K562 (cell line): ENCODE measurements at regions not wholly inside any gene's neighbourhood (a gene's known extent, or its start where the extent isn't known, plus 50 kb on each side); places are given as distances from the start of the nearest gene placed in this dataset.

ENCODE experiments used
- ATAC-seq: fragments of 200-7000 bp; cut with Tn5 transposase; 3 replicates; pipeline ENCODE4 v1.9.1; 2020; ENCODE audit warnings: moderate library complexity
- BruUV-seq: library from RNA; stranded (reverse); fragments of 400-500 nt; replicated peaks from 2 replicates; lab custom pipeline; 2021; lab: Mats Ljungman, UMichigan
- CTCF ChIA-PET: fragments of 300-600 bp; formaldehyde crosslinking; extraction: SDS; loops from one replicate; lab custom pipeline; 2021; ENCODE audit warnings: low intra/inter-chr PET ratio; lab: Yijun Ruan, JAX
- POLR2A ChIA-PET: fragments of 300-600, 350-650 bp; sonication (Branson Sonifier 250); formaldehyde crosslinking; extraction: SDS; loops from one replicate; lab custom pipeline; 2021; ENCODE audit warnings: antibody characterized with exemption, inconsistent platforms; lab: Yijun Ruan, JAX
- DNase-seq, 4 experiments: peaks; one replicate each; pipeline versions ENCODE4 v3.0.0 to v3.0.0-alpha.2; 2011 to 2018; ENCODE audit warnings: low spot score in 3 of 4, mixed read lengths in 3 of 4; ENCODE audit errors: extremely low read depth in 1 of 4
- FAIRE-seq: peaks from 2 replicates; lab custom pipeline; 2011; peaks lifted over from hg19 to GRCh38; lab: Jason Lieb, UNC
- H2AFZ ChIP-seq: 2 replicates; pipeline ENCODE4 v1.6.0; 2011; ENCODE audit warnings: low read depth, low read length, control low read depth, inconsistent platforms
- H3K27ac ChIP-seq: fragments of 200-600 bp; 3 replicates; pipeline ENCODE4 v1.8.0; 2011; ENCODE audit warnings: low read depth, mild to moderate bottlenecking, control low read depth, inconsistent platforms, low read length, moderate library complexity, mixed read lengths; ENCODE audit errors: extremely low read depth
- H3K27me3 ChIP-seq, 2 experiments: fragments of 300-600 bp in 1 of 2; 2 replicates in 1 of 2; 3 replicates in 1 of 2; pipeline versions ENCODE4 v1.6.0 to v1.8.0; 2011; ENCODE audit warnings: inconsistent platforms in 2 of 2, low read length in 2 of 2, mild to moderate bottlenecking in 1 of 2, mixed read lengths in 1 of 2, moderate library complexity in 1 of 2; ENCODE audit not compliant: control insufficient read depth in 2 of 2, insufficient read depth in 2 of 2
- H3K36me3 ChIP-seq: fragments of 300-600 bp; 3 replicates; pipeline ENCODE4 v1.8.0; 2011; ENCODE audit warnings: mild to moderate bottlenecking, low read length, inconsistent platforms; ENCODE audit not compliant: control insufficient read depth, insufficient read depth
- H3K4me1 ChIP-seq, 2 experiments: fragments of 200-600 bp in 1 of 2; replicated peaks in 1 of 2; 2 replicates in 1 of 2; 3 replicates in 1 of 2; pipeline versions ENCODE4 v1.5.1 to v1.8.0; 2011; ENCODE audit warnings: inconsistent platforms in 2 of 2, low read length in 2 of 2, mild to moderate bottlenecking in 1 of 2, mixed read lengths in 1 of 2, moderate library complexity in 1 of 2; ENCODE audit not compliant: control insufficient read depth in 2 of 2, insufficient read depth in 2 of 2
- H3K4me2 ChIP-seq: 2 replicates; pipeline ENCODE4 v1.6.1; 2011; ENCODE audit warnings: low read length, control low read depth, inconsistent platforms, mixed read lengths; ENCODE audit not compliant: insufficient read depth
- H3K4me3 ChIP-seq: fragments of 200-600 bp; sonication (generic), shearing (Covaris generic); 2 replicates; pipeline ENCODE4 v1.5.1; 2016; ENCODE audit warnings: control low read depth, inconsistent platforms
- H3K79me2 ChIP-seq: fragments of 200-600 bp; 3 replicates; pipeline ENCODE4 v1.8.0; 2011; ENCODE audit warnings: low read length, inconsistent platforms; ENCODE audit not compliant: control insufficient read depth, insufficient read depth
- H3K9ac ChIP-seq, 2 experiments: 2 replicates each; pipeline versions ENCODE4 v1.6.0 to v1.6.1; 2011; ENCODE audit warnings: low read depth in 2 of 2, low read length in 2 of 2, control low read depth in 1 of 2, inconsistent platforms in 1 of 2, mild to moderate bottlenecking in 1 of 2, mixed read lengths in 1 of 2; ENCODE audit not compliant: insufficient read depth in 1 of 2
- H3K9me1 ChIP-seq: one replicate; pipeline ENCODE4 v1.6.0; 2011; ENCODE audit warnings: inconsistent platforms, mild to moderate bottlenecking, low read length, moderate library complexity; ENCODE audit not compliant: control insufficient read depth, insufficient read depth
- H3K9me3 ChIP-seq: replicated peaks from 2 replicates; pipeline ENCODE4 v1.5.1; 2011; ENCODE audit warnings: low read depth, low read length, inconsistent platforms; ENCODE audit not compliant: control insufficient read depth, insufficient read depth
- H4K20me1 ChIP-seq: replicated peaks from 2 replicates; pipeline ENCODE4 v1.6.1; 2011; ENCODE audit warnings: low read length, inconsistent platforms, mixed read lengths; ENCODE audit not compliant: control insufficient read depth, insufficient read depth
- BCL6 ChIP-seq: fragments of 250-450 bp; sonication (Bioruptor Pico); IDR thresholded peaks from 2 replicates; pipeline ENCODE4 v1.4.0; 2020
- BDP1 ChIP-seq: IDR thresholded peaks from 3 replicates; pipeline ENCODE4 v1.6.1; 2011; ENCODE audit not compliant: insufficient read length, insufficient read depth
- BRCA1 ChIP-seq, 2 experiments: fragments of 450-650 bp in 1 of 2; sonication (generic) in 1 of 2; formaldehyde crosslinking in 1 of 2; IDR thresholded peaks; 2 replicates each; pipeline versions ENCODE4 v1.5.0 to v1.6.1; 2017 to 2020; ENCODE audit warnings: mild to moderate bottlenecking in 1 of 2, missing genetic modification reagents in 1 of 2
- BRF1 ChIP-seq: IDR thresholded peaks from 3 replicates; pipeline ENCODE4 v1.6.1; 2011; ENCODE audit warnings: borderline replicate concordance, mild to moderate bottlenecking; ENCODE audit not compliant: insufficient read length; ENCODE audit errors: extremely low read depth
- ETV6 ChIP-seq, 3 experiments: fragments of 150-350 bp in 1 of 3; sonication (generic) in 1 of 3; formaldehyde crosslinking in 1 of 3; IDR thresholded peaks; 2 replicates each; pipeline versions ENCODE4 v1.6.1 to v1.8.0; 2014 to 2022; ENCODE audit warnings: borderline replicate concordance in 2 of 3, low read depth in 2 of 3, antibody characterized with exemption in 1 of 3, low read length in 1 of 3, mild to moderate bottlenecking in 1 of 3, missing genetic modification reagents in 1 of 3
- EWSR1 ChIP-seq: fragments of 450-650 bp; IDR thresholded peaks from 2 replicates; pipeline ENCODE4 v1.6.1; 2018; ENCODE audit warnings: borderline replicate concordance, mild to moderate bottlenecking, low read depth, moderate library complexity; ENCODE audit not compliant: partially characterized antibody
- ILK ChIP-seq: fragments of 450-650 bp; IDR thresholded peaks from 2 replicates; pipeline ENCODE4 v1.6.1; 2016; ENCODE audit warnings: missing genetic modification characterization, low read depth, mild to moderate bottlenecking, missing compliant biosample characterization, moderate library complexity, borderline replicate concordance
- KAT8 ChIP-seq: fragments of 450-650 bp; IDR thresholded peaks from 2 replicates; pipeline ENCODE4 v1.6.1; 2016; ENCODE audit warnings: low read depth, mild to moderate bottlenecking
- KLF13 ChIP-seq: fragments of 450-650 bp; IDR thresholded peaks from 2 replicates; pipeline ENCODE4 v1.6.1; 2016; ENCODE audit warnings: missing genetic modification characterization, low read depth, mild to moderate bottlenecking, missing compliant biosample characterization, moderate library complexity, borderline replicate concordance
- POLR2A ChIP-seq: fragments of 450-650 bp; conservative IDR thresholded peaks from 2 replicates; pipeline ENCODE4 v1.6.1; 2016
- RBFOX2 ChIP-seq: fragments of 200-400 bp; formaldehyde crosslinking; IDR thresholded peaks from 2 replicates; pipeline ENCODE4 v1.6.1; 2017; ENCODE audit warnings: low read depth, mild to moderate bottlenecking, low read length, moderate library complexity
- SOX6 ChIP-seq: fragments of 450-650 bp; IDR thresholded peaks from 2 replicates; pipeline ENCODE4 v1.6.1; 2014; ENCODE audit warnings: mild to moderate bottlenecking
- SP1 ChIP-seq: sonication (generic); formaldehyde crosslinking; IDR thresholded peaks from 2 replicates; pipeline ENCODE4 v1.8.1; 2022; ENCODE audit warnings: mild to moderate bottlenecking, missing genetic modification reagents
- TFAP4 ChIP-seq: sonication (generic); formaldehyde crosslinking; IDR thresholded peaks from 2 replicates; pipeline ENCODE4 v1.8.0; 2022; ENCODE audit warnings: missing genetic modification reagents, mild to moderate bottlenecking, moderate library complexity, borderline replicate concordance
- ZFX ChIP-seq: sonication (generic); formaldehyde crosslinking; IDR thresholded peaks from 2 replicates; pipeline ENCODE4 v1.8.0; 2022; ENCODE audit warnings: mild to moderate bottlenecking, missing genetic modification reagents, moderate library complexity
- WGBS: fragments of 100-300 bp; shearing (Covaris generic); methylation state at CpG from one replicate; pipeline ENCODE4 v1.1.6; 2016; ENCODE audit warnings: low coverage, mixed read lengths; ENCODE audit not compliant: insufficient coverage; ENCODE audit errors: missing lambda C conversion rate; 5-methylcytosine and 5-hydroxymethylcytosine counted together
- in situ Hi-C: fragments of 300-500 bp; cut with MboI; formaldehyde crosslinking; loops from 4 replicates; pipeline ENCODE4 v1.15.0; 2018; ENCODE audit warnings: inconsistent platforms, mixed read lengths
- intact Hi-C: fragments of 100-400 bp; cut with micrococcal nuclease; formaldehyde crosslinking; loops from 2 replicates; pipeline ENCODE4 v1.14.2; 2022
- TF ChIP-seq, protein P1 (sequence below): fragments of 150-350 bp; conservative IDR thresholded peaks from 2 replicates; pipeline ENCODE4 v1.6.1; 2014; ENCODE audit warnings: low read length
- TF ChIP-seq, protein P2 (sequence below), 2 experiments: IDR thresholded peaks; 2 replicates each; pipeline ENCODE4 v1.6.1; 2012; ENCODE audit warnings: improper control_type of control experiment in 2 of 2, low read depth in 2 of 2, low read length in 2 of 2, borderline replicate concordance in 1 of 2

- H4K20me1 ChIP-seq: no peaks in the 10 kb centered on the region
- H3K4me2 ChIP-seq: no peak overlapping the region
- no peaks in the 10 kb centered on the region for H3K36me3 ChIP-seq
- no peak overlapping the region for H2AFZ ChIP-seq
- no peaks in the 10 kb centered on the region for H3K9me3 ChIP-seq
- ATAC-seq (no peak), FAIRE-seq (no peak), DNase-seq (no peak)
- H3K27me3 ChIP-seq: no peaks in the 10 kb centered on the region
- H3K79me2 ChIP-seq: no peaks in the 10 kb centered on the region
- ChIA-PET POLR2A (no interaction called here), CTCF (no interaction called here)
- H3K4me3 ChIP-seq: no peak overlapping the region
- WGBS: 6% methylated on average over 2 of the region's 2 CpGs
- H3K4me1 ChIP-seq: no peaks in the 10 kb centered on the region
- no peaks in the 10 kb centered on the region for H3K9me1 ChIP-seq
- no TSS peak for BruUV-seq
- in situ Hi-C loops (no loop called here), intact Hi-C loops (no loop called here)
- no peak overlapping the region for H3K27ac ChIP-seq
- no peak overlapping the region for H3K9ac ChIP-seq
- TF ChIP-seq SOX6: no peak
- no peak for TF ChIP-seq BRCA1 (IDR thresholded peaks at IDR 0.05)
- no peak for TF ChIP-seq BRCA1 (CRISPR knock-in tag; IDR thresholded peaks at IDR 0.05)
- no peak for TF ChIP-seq POLR2A
- no peak for TF ChIP-seq ETV6 (IDR thresholded peaks at IDR 0.05; ENCODE audit: borderline replicate concordance in 1 of 2, low read depth in 2 of 2, low read length in 1 of 2)
- no peak for TF ChIP-seq ETV6 (CRISPR knock-in tag; IDR thresholded peaks at IDR 0.05; ENCODE audit: borderline replicate concordance)
- no peak for TF ChIP-seq ILK (tag)
- TF ChIP-seq, protein P1, sequence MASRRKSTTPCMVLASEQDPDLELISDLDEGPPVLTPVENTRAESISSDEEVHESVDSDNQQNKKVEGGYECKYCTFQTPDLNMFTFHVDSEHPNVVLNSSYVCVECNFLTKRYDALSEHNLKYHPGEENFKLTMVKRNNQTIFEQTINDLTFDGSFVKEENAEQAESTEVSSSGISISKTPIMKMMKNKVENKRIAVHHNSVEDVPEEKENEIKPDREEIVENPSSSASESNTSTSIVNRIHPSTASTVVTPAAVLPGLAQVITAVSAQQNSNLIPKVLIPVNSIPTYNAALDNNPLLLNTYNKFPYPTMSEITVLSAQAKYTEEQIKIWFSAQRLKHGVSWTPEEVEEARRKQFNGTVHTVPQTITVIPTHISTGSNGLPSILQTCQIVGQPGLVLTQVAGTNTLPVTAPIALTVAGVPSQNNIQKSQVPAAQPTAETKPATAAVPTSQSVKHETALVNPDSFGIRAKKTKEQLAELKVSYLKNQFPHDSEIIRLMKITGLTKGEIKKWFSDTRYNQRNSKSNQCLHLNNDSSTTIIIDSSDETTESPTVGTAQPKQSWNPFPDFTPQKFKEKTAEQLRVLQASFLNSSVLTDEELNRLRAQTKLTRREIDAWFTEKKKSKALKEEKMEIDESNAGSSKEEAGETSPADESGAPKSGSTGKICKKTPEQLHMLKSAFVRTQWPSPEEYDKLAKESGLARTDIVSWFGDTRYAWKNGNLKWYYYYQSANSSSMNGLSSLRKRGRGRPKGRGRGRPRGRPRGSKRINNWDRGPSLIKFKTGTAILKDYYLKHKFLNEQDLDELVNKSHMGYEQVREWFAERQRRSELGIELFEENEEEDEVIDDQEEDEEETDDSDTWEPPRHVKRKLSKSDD: no peak
- no peak for TF ChIP-seq EWSR1
- no peak for TF ChIP-seq BRF1
- no peak for TF ChIP-seq SP1
- TF ChIP-seq BDP1: no peak
- TF ChIP-seq, protein P2, sequence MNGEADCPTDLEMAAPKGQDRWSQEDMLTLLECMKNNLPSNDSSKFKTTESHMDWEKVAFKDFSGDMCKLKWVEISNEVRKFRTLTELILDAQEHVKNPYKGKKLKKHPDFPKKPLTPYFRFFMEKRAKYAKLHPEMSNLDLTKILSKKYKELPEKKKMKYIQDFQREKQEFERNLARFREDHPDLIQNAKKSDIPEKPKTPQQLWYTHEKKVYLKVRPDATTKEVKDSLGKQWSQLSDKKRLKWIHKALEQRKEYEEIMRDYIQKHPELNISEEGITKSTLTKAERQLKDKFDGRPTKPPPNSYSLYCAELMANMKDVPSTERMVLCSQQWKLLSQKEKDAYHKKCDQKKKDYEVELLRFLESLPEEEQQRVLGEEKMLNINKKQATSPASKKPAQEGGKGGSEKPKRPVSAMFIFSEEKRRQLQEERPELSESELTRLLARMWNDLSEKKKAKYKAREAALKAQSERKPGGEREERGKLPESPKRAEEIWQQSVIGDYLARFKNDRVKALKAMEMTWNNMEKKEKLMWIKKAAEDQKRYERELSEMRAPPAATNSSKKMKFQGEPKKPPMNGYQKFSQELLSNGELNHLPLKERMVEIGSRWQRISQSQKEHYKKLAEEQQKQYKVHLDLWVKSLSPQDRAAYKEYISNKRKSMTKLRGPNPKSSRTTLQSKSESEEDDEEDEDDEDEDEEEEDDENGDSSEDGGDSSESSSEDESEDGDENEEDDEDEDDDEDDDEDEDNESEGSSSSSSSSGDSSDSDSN (IDR thresholded peaks at IDR 0.05; ENCODE audit: borderline replicate concordance in 1 of 2, low read depth in 2 of 2, low read length in 2 of 2): no peak
- no peak for TF ChIP-seq BCL6 (CRISPR knock-in tag)
- TF ChIP-seq RBFOX2: no peak
- TF ChIP-seq KAT8: no peak
- TF ChIP-seq KLF13 (tag): no peak
- TF ChIP-seq TFAP4 (CRISPR knock-in tag): no peak
- no peak for TF ChIP-seq ZFX (CRISPR knock-in tag)
Observed at GRCh38 chr4:167767281-167767680, 325.1 kb upstream of the ANXA10 start.
